UCSD-AML1 (cell line): ENCODE measurements at regions not wholly inside any gene's neighbourhood (a gene's known extent, or its start where the extent isn't known, plus 50 kb on each side); places are given as distances from the start of the nearest gene placed in this dataset.
A peak's percentile ranks its signal among the peaks of the same experiment; 100 is the strongest.
"Not testable (repeated sequence)": the region's sequence is repeated elsewhere in the genome, so short reads cannot be mapped to it uniquely, and the experiment has no call there.

Source experiments
- DNase-seq: peaks from one replicate; lab custom pipeline; 2025; ENCODE audit not compliant: unreplicated experiment; lab: John Stamatoyannopoulos, UW

DNA sequence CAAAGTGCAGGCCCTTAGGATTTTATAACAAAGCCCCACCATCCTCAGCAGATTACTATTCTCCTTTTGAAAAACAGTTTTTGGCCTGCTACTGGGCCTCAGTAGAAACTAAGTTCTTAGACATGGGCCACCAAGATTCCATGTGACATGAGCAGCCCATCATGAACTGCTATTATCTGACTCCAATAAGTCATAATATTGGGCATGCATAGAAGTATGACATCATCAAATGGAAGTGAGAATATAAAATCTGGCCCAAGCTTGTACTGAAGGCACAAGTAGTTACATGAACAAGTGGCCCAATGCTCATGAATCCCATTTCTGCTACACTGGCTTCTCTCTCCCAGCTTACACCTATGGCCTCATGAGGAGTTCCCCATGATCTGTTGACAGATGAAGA, 404.8 kb downstream of the EPHA5 start:
- DNase-seq: no peak

- no peak for DNase-seq
These were observed 411.0 kb downstream of the EPHA5 start for GRCh38 chr4:65259296-65259695.

- DNase-seq: no peak
These were observed 419.4 kb downstream of the EPHA5 start for GRCh38 chr4:65250916-65251315.

DNA sequence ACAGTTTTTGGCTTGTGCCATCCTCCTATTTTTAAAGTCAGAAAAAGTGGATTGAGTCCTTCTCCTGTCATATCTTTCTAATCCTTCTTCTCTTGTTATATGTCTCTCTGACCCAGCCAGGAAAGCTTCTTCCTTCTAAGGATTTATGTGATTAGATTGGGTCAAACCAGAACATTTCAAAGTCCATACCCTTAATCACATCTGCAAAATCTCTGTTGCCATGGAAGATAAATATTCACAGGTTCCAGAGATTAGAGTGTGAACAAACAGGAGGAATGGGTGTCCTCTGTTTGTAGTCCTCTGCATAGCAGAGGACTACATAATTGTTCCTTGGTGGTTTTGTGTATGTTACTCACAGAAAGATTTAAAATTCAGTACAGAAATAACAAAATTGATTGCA, 421.2 kb downstream of the EPHA5 start:
- no peak for DNase-seq

DNA sequence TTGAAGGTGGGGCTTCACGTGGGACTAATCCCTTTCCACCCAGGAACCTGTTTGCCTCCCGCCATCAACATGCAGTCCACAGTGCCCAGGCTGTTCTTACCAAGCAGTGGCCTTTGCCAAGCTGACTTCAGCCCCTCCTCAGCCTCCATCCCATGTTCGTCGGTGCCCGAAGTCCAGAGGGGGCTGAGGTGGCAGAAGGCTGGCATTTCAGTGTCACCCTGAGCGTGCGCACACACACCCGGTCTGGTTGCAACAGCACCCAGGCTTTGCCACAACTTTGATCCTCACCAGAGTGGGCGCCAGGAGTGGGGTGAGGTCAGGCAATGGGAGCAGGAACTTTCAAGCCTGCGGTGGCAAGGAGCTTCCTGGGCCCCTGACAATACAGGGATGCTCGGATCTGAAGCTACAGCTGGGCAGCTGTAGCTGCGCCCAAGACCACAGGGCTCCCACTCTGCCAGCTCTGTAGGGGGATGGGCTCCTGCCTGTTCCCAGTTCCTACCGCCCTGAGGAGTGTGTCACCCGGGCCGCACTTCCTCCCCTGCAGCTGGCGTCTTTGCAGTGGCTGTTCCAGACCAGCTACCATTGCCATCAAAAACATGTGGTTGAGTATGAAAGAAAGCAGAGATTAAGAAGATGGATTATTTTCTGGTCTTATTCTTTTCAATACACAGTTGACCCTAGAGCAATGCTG, 428.0 kb downstream of the EPHA5 start:
- DNase-seq: no peak

- DNase-seq: no peak
These were observed 428.9 kb downstream of the EPHA5 start for GRCh38 chr4:65241257-65241997.

GRCh38 chr4:65234061-65234460, 436.2 kb downstream of the EPHA5 start:
- no peak for DNase-seq

GRCh38 chr4:65227628-65228027, 442.7 kb downstream of the EPHA5 start:
- DNase-seq: no peak

DNA sequence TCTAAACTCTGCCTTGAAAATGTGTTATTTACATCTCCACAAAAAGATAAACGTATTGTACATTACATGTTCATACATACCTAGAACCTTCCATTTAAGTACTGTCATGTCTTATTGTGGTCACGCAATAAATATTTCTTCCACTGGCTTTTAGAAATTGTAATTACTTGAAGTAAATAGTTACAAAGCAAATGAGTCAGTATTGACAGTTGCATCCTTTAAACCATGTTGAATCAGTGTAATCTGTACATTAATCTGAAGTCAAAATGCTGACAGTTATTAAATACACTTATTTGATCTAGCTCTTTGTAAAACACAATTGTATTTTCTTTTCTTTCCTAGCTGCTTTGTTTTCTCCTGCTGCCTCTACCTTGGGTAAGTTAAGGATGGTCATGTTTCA, 446.7 kb downstream of the EPHA5 start:
- no peak for DNase-seq

DNA sequence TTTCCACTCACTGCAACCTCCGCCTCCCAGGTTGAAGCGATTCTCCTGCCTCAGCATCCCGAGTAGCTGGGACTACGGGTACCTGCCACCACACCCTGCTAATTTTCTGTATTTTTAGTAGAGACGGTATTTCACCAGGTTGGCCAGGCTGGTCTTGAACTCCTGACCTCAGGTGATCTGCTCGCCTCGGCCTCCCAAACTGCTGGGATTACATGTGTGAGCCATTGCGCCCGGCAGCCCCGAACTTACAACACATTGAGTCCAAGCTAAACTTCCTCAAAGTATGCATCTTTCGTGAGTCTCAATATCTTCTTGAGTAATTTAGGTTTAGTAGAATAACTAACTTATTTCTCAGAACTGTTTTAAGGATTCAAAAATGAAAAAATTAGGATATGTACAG, 447.2 kb downstream of the EPHA5 start:
- not testable (repeated sequence) for DNase-seq

- DNase-seq: peak; percentile 1
These were observed 453.1 kb downstream of the EPHA5 start for GRCh38 chr4:65217179-65217578.

DNA sequence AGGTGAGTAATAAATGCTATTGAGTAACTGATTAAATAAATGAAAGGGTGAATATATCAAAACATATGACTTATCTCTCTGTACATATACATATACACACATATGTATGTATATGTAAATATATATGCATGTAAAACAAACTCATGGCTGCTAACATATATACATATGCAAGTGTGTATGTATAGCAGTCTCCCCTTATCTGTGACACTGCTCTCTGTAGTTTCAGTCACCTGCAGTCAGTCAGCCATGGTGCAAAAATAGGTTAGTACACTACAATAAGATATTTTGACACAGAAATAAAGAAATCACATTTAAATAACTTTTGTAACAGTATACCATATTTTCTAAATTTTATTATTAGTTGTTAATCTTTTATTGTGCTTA, 467.4 kb downstream of the EPHA5 start:
- DNase-seq: no peak

DNA sequence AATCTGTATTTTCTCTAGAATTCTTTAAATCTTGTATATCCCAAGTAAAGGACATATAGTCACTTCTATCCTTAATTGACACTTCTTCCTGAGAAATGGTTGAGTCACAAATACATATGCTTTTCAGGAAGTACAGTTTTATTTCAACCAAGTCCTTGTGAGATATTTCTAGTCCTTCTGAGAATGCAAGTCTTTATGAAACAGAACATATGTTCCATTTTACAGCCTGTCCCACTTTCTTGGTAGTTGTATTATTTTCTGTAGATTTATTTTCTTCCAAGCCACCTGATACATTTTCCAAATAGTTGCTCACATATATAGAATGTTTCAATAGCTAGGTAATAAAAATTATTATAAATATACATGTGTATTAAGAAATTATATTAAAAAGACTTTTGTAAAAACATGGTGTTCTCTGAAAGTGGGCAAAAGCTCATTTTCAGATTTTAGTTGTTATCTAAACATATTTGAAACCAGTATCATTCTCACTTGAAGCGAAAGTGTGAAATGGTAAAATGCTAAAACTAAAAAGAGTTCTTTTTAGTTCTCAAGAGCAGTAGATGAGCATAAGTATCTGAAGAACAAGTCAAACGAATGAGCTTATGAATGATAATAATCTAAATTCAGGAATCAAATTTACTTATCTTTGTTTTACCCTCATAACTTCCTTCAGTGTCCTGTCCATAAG, 468.0 kb downstream of the EPHA5 start:
- no peak for DNase-seq

DNA sequence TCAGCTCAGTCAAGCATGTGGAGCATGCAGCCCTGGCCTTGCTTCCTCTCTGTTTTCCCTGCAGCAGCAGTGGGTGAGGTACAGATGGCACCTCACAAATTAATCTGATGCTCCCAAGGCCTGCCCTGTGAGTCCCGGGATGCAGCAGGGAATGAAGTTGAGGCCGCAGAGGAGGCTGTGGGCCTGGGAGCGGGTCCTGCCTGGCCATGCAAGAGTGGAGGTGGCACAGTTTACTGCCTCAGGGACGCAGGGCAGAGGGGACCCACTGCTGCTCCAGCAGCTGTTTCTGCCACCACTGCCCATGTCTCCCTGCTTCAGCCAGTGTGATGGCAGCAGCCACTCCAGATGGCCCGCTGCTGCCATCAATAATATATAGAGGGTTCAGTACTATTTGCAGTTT, 474.6 kb downstream of the EPHA5 start:
- no peak for DNase-seq

DNA sequence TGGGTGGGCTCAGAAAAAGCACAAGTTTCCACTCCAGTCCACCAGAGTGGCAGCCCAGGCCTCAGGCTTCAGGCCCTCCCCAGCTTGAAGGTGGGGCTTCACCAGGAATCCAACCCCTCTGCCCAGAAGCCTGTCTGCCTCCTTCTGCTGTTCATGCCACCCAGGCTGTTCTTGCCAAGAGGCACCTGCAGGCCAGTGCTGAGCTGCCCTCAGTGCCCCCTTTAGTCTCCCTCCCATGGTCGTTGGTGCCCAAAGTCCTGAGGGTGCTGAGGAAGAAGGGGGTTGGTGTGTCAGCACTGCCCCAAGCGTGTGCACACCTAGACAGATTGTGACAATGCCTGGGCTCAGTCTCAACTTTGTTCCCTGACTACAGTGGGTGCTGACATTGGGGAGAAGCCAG, 475.3 kb downstream of the EPHA5 start:
- no peak for DNase-seq

- peak; percentile 3 for DNase-seq
These were observed 476.3 kb downstream of the EPHA5 start for GRCh38 chr4:65193985-65194384.

GRCh38 chr4:65190780-65191179, 479.5 kb downstream of the EPHA5 start:
- no peak for DNase-seq

GRCh38 chr4:65175585-65175984, 494.7 kb downstream of the EPHA5 start:
- DNase-seq: no peak

DNA sequence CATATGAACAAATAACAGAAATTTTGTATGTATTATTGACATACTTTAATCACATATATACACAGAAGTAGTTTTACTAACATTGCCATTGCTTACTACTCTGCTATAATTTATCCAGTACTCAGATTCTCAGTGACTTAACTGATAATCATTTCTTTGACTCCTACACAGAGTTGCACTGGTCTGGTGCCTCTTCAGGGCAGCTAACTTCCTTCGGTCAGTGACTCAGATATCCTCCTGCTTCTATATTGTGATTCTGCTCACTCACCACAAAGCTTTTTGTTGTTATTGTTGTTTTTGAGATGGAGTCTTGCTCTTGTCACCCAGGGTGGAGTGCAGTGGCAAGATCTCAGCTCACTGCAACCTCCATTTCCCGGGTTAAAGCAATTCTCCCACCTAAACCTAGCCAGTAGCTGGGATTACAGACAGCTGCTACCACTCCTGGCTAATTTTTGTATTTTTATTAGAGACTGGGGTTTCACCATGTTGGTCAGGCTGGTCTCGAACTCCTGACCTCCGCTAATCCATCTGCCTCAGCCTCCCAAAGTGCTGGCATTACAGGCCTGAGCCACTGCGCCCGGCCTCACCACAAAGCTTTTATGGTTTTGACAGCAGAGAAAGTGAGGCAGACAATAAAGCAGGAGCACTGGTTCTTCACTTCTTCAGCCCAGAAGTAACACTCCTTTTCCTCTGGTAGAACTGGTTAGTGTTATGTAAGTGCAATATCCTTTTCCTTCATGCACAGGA, 499.3 kb downstream of the EPHA5 start:
- DNase-seq: no peak

DNA sequence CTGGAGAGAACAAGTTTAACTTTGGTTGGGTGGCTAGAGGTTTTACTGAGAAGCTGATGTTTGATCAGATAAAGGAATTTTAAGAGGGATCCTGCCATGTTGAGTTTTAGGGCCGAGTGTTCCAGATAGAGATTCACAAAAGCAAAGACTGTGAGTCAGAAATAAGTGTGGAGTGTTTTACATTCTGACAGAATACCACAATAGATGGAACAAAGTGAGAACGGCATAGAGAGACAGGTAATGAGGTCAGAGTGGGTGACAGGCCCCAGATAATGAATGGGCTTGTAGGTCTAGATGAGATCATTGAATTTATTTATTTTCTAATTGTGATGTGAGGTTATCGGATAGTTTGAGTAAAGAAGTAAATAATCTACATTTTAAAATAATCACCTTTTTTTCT, 502.6 kb downstream of the EPHA5 start:
- no peak for DNase-seq

DNA sequence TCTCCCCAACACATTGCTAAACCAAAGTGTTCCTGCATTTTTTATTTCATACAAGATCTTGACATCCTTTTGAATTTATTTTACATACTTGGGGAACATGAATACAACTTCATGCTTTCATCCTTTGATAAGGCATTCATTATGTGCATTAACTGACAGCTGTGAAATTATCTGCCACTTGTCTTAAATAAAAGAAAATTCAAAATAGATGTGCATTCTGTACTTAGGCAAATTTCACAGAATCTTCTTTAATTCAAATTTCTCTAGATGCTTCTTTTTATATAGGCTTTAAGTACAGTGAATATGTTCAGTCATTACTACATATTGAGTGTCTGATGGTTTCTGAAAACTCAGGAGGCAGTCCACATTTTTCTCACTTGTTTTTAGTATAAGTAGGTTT, 518.1 kb downstream of the EPHA5 start:
- DNase-seq: no peak

- DNase-seq: no peak
These were observed 530.3 kb downstream of the EPHA5 start for GRCh38 chr4:65139998-65140397.
